ENCODE measurements at regions not wholly inside any gene's neighbourhood (a gene's known extent, or its start where the extent isn't known, plus 50 kb on each side); places are given as distances from the start of the nearest gene placed in this dataset.

DNA sequence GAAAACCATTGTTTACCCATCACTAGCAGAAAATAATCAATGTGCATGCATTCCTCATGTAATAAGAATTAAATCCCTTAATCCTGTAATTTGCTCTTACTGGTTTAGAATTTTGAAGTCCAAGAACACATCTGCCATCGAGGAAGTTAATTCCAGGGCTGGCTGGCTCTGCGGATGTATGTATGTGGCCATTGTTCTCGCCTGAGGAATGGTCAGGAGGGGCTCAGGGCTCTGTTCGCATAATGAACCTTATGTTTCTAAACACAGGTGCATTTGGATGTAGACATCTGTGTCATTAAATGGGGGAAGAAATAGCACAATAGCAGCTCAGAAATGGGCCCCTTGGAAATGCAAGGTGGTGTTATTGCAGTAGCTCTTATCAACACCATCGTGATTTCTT is 148.6 kb upstream of the GAS1 start:
- H3K27me3 ChIP-seq (ENCODE audit: low read length), result no peaks in the 10 kb centered on the region
- TF ChIP-seq EZH2 (IDR thresholded peaks at IDR 0.05; ENCODE audit: low read length, unreplicated experiment) (no peak), EZH2phosphoT487 (IDR thresholded peaks at IDR 0.05; ENCODE audit: borderline replicate concordance, low read length) (no peak)
- TF ChIP-seq, protein P1, sequence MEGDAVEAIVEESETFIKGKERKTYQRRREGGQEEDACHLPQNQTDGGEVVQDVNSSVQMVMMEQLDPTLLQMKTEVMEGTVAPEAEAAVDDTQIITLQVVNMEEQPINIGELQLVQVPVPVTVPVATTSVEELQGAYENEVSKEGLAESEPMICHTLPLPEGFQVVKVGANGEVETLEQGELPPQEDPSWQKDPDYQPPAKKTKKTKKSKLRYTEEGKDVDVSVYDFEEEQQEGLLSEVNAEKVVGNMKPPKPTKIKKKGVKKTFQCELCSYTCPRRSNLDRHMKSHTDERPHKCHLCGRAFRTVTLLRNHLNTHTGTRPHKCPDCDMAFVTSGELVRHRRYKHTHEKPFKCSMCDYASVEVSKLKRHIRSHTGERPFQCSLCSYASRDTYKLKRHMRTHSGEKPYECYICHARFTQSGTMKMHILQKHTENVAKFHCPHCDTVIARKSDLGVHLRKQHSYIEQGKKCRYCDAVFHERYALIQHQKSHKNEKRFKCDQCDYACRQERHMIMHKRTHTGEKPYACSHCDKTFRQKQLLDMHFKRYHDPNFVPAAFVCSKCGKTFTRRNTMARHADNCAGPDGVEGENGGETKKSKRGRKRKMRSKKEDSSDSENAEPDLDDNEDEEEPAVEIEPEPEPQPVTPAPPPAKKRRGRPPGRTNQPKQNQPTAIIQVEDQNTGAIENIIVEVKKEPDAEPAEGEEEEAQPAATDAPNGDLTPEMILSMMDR (conservative IDR thresholded peaks at IDR 0.05; ENCODE audit: low read depth, low read length), result no peak
- no peak overlapping the region for H3K4me3 ChIP-seq (ENCODE audit: low read length)
- no peak overlapping the region for H3K9ac ChIP-seq (ENCODE audit: low read length)
- H3F3A ChIP-seq (ENCODE audit: low read length, unreplicated experiment), result no peaks in the 10 kb centered on the region
- H3K27ac ChIP-seq (ENCODE audit: low read length), result no peak overlapping the region
- no peaks in the 10 kb centered on the region for H3K36me3 ChIP-seq (ENCODE audit: low read depth, low read length)
- DNase-seq (no peak), ATAC-seq (no peak)
- H3K4me1 ChIP-seq (ENCODE audit: insufficient read depth, low read length), result no peaks in the 10 kb centered on the region
- ChIA-PET POLR2A (ENCODE audit: unreplicated experiment) (no interaction called here), CTCF (no interaction called here)
- no peaks in the 10 kb centered on the region for H3K9me2 ChIP-seq (replicated peaks; ENCODE audit: low read length)
- no peaks in the 10 kb centered on the region for H3K9me3 ChIP-seq (ENCODE audit: low read length)
- H2AFZ ChIP-seq (ENCODE audit: low read length), result no peak overlapping the region
- H3K79me2 ChIP-seq (ENCODE audit: low read length), result no peaks in the 10 kb centered on the region
- no TSS peak for BruUV-seq (replicated peaks)
- no peak overlapping the region for H3K4me2 ChIP-seq (ENCODE audit: low read length)
- intact Hi-C loops (cut with micrococcal nuclease), result no loop called here
- H4K20me1 ChIP-seq (ENCODE audit: low read length), result no peaks in the 10 kb centered on the region

DNA sequence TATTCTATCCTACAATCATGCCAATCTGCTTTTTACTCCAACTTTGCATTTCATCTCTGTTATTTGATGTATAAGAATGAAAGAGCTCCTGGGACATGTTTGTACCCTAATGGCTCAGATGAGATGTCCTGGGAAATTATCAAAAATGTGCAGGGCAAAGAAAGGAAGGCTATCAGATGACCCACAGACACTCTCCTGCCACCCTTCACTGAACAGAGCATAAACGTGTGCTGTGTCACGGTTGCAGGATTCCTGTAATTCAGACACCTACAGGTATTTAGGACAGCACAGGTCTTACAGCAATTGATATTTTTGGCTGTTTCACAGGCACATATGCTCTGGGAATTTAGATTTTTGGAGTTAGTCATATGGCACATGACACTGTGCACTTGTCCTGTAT is 149.2 kb upstream of the GAS1 start:
- DNase-seq (no peak), ATAC-seq (no peak)
- intact Hi-C loops (cut with micrococcal nuclease), result no loop called here
- ChIA-PET CTCF (no interaction called here), POLR2A (ENCODE audit: unreplicated experiment) (no interaction called here)
- H3K36me3 ChIP-seq (ENCODE audit: low read depth, low read length), result no peaks in the 10 kb centered on the region
- no peak overlapping the region for H3K27ac ChIP-seq (ENCODE audit: low read length)
- H3K9me2 ChIP-seq (replicated peaks; ENCODE audit: low read length), result no peaks in the 10 kb centered on the region
- H3K79me2 ChIP-seq (ENCODE audit: low read length), result no peaks in the 10 kb centered on the region
- no peak overlapping the region for H3K9ac ChIP-seq (ENCODE audit: low read length)
- H3K4me3 ChIP-seq (ENCODE audit: low read length), result no peak overlapping the region
- H3K9me3 ChIP-seq (ENCODE audit: low read length), result no peaks in the 10 kb centered on the region
- H3K4me1 ChIP-seq (ENCODE audit: insufficient read depth, low read length), result no peaks in the 10 kb centered on the region
- TF ChIP-seq EZH2phosphoT487 (IDR thresholded peaks at IDR 0.05; ENCODE audit: borderline replicate concordance, low read length), result no peak
- TF ChIP-seq, protein P1 (conservative IDR thresholded peaks at IDR 0.05; ENCODE audit: low read depth, low read length), result no peak
- TF ChIP-seq EZH2 (IDR thresholded peaks at IDR 0.05; ENCODE audit: low read length, unreplicated experiment), result no peak
- no peak overlapping the region for H2AFZ ChIP-seq (ENCODE audit: low read length)
- no peaks in the 10 kb centered on the region for H4K20me1 ChIP-seq (ENCODE audit: low read length)
- H3K4me2 ChIP-seq (ENCODE audit: low read length), result no peak overlapping the region
- H3F3A ChIP-seq (ENCODE audit: low read length, unreplicated experiment), result no peaks in the 10 kb centered on the region
- BruUV-seq (replicated peaks), result no TSS peak
- no peaks in the 10 kb centered on the region for H3K27me3 ChIP-seq (ENCODE audit: low read length)

DNA sequence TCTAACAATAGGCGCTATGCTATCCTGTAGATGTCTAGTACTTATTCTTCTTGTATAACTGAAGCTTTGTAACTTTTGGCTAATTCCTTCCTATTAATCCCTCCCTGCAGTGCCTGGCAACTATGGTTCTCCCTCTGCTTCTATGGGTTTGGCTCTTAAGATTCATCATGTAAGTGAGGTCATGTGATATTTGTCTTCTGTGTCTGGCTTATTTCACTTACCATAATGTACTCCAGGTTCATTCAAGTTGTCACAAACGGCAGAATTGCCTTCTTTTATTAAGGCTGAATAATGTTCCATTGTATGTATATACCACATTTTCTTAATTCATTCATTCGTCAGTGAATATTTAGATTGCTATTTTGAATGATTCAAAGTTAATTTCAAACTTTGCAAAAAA is 149.9 kb upstream of the GAS1 start:
- no peaks in the 10 kb centered on the region for H3K79me2 ChIP-seq (ENCODE audit: low read length)
- H3K36me3 ChIP-seq (ENCODE audit: low read depth, low read length), result no peaks in the 10 kb centered on the region
- H3K27me3 ChIP-seq (ENCODE audit: low read length), result no peaks in the 10 kb centered on the region
- no peak overlapping the region for H2AFZ ChIP-seq (ENCODE audit: low read length)
- no peak overlapping the region for H3K4me2 ChIP-seq (ENCODE audit: low read length)
- no peak overlapping the region for H3K4me3 ChIP-seq (ENCODE audit: low read length)
- H3K9me3 ChIP-seq (ENCODE audit: low read length), result no peaks in the 10 kb centered on the region
- CTCF ChIA-PET, result no interaction called here
- POLR2A ChIA-PET (ENCODE audit: unreplicated experiment), result no interaction called here
- H3F3A ChIP-seq (ENCODE audit: low read length, unreplicated experiment), result no peaks in the 10 kb centered on the region
- no peaks in the 10 kb centered on the region for H3K9me2 ChIP-seq (replicated peaks; ENCODE audit: low read length)
- intact Hi-C loops (cut with micrococcal nuclease), result no loop called here
- no TSS peak for BruUV-seq (replicated peaks)
- H3K4me1 ChIP-seq (ENCODE audit: insufficient read depth, low read length), result no peaks in the 10 kb centered on the region
- H4K20me1 ChIP-seq (ENCODE audit: low read length), result no peaks in the 10 kb centered on the region
- no peak overlapping the region for H3K27ac ChIP-seq (ENCODE audit: low read length)
- no peak overlapping the region for H3K9ac ChIP-seq (ENCODE audit: low read length)
- TF ChIP-seq EZH2phosphoT487 (IDR thresholded peaks at IDR 0.05; ENCODE audit: borderline replicate concordance, low read length) (no peak), EZH2 (IDR thresholded peaks at IDR 0.05; ENCODE audit: low read length, unreplicated experiment) (no peak)
- TF ChIP-seq, protein P1 (conservative IDR thresholded peaks at IDR 0.05; ENCODE audit: low read depth, low read length), result no peak
- ATAC-seq (no peak), DNase-seq (no peak)

All from PC-3 (cell line).